Peyer's patch (tissue), 4 donors: ENCODE measurements at regions not wholly inside any gene's neighbourhood (a gene's known extent, or its start where the extent isn't known, plus 50 kb on each side); places are given as distances from the start of the nearest gene placed in this dataset.
"Not testable (repeated sequence)": the region's sequence is repeated elsewhere in the genome, so short reads cannot be mapped to it uniquely, and the experiment has no call there.

Source experiments
- POLR2A ChIP-seq, 2 donors: fragments of 450-650 bp; IDR thresholded peaks; one replicate each; pipeline ENCODE4 v1.5.1; 2017; ENCODE audit warnings: antibody characterized with exemption in 2 of 2, mild to moderate bottlenecking in 2 of 2, moderate library complexity in 2 of 2
- TF ChIP-seq, protein P1 (sequence below), 6 experiments: fragments of 450-650 bp in 4 of 6; fragments of 200-600 bp in 2 of 6; sonication (generic) in 1 of 6; IDR thresholded peaks; one replicate each; pipeline ENCODE4 v1.5.1; 2017 to 2019; ENCODE audit warnings: antibody characterized with exemption in 6 of 6, mild to moderate bottlenecking in 3 of 6, moderate library complexity in 1 of 6

GRCh38 chr19:30933454-30933853, 415.8 kb downstream of the TSHZ3 start:
- TF ChIP-seq, protein P1, sequence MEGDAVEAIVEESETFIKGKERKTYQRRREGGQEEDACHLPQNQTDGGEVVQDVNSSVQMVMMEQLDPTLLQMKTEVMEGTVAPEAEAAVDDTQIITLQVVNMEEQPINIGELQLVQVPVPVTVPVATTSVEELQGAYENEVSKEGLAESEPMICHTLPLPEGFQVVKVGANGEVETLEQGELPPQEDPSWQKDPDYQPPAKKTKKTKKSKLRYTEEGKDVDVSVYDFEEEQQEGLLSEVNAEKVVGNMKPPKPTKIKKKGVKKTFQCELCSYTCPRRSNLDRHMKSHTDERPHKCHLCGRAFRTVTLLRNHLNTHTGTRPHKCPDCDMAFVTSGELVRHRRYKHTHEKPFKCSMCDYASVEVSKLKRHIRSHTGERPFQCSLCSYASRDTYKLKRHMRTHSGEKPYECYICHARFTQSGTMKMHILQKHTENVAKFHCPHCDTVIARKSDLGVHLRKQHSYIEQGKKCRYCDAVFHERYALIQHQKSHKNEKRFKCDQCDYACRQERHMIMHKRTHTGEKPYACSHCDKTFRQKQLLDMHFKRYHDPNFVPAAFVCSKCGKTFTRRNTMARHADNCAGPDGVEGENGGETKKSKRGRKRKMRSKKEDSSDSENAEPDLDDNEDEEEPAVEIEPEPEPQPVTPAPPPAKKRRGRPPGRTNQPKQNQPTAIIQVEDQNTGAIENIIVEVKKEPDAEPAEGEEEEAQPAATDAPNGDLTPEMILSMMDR (IDR thresholded peaks at IDR 0.05) = not testable (repeated sequence)
- TF ChIP-seq POLR2A (IDR thresholded peaks at IDR 0.05) = not testable (repeated sequence)
